Type B pancreatic cell (in vitro differentiated cells): ENCODE measurements at regions not wholly inside any gene's neighbourhood (a gene's known extent, or its start where the extent isn't known, plus 50 kb on each side); places are given as distances from the start of the nearest gene placed in this dataset.

Experiments used
- DNase-seq: peaks from one replicate; pipeline ENCODE4 v3.0.0; 2021; ENCODE audit warnings: mixed read lengths; ENCODE audit not compliant: unreplicated experiment; ENCODE audit errors: extremely low spot score
- H3K27ac Mint-ChIP-seq: 2 replicates; pipeline ENCODE4 v1.8.0; 2021; ENCODE audit warnings: mild to moderate bottlenecking, mixed read lengths
- H3K27me3 Mint-ChIP-seq: 2 replicates; pipeline ENCODE4 v1.8.0; 2021; ENCODE audit warnings: mixed read lengths
- H3K36me3 Mint-ChIP-seq: 2 replicates; pipeline ENCODE4 v1.8.0; 2021; ENCODE audit warnings: mixed read lengths
- H3K4me1 Mint-ChIP-seq: one replicate; pipeline ENCODE4 v1.8.0; 2021; ENCODE audit warnings: mixed read lengths; ENCODE audit not compliant: unreplicated experiment
- H3K4me3 Mint-ChIP-seq: 2 replicates; pipeline ENCODE4 v1.8.0; 2021; ENCODE audit warnings: mild to moderate bottlenecking, mixed read lengths
- H3K9me3 Mint-ChIP-seq: 2 replicates; pipeline ENCODE4 v1.8.0; 2021; ENCODE audit warnings: mixed read lengths
- TF ChIP-seq, protein P1 (sequence below): fragments of 200-600 bp; sonication (generic); conservative IDR thresholded peaks from 2 replicates; pipeline ENCODE4 v1.5.0; 2021; ENCODE audit warnings: antibody characterized with exemption, mild to moderate bottlenecking

DNA sequence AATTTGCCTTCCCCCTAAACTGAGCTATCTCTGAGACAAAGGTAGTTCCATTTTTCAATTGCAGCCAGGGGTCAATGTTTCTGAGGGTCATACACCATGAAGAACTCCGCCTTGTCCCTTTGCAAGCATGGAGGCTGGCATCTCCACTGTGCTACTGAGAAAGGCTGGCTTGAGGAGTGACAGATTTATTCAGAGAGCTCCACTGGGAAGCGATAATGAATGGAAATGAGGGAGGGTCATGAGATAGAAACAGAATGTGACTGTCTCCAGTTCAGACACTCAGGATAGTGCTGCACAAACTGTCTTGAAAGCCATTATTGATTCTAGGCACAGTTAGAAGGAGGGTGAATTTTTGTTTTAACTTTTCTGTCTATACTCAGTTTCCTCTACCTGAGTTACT is 197.5 kb downstream of the ZNF326 start:
- no peaks in the 10 kb centered on the region for H3K36me3 Mint-ChIP-seq
- no peak for DNase-seq
- peaks cover 10% of the 10 kb centered on the region for H3K27me3 Mint-ChIP-seq
- no peaks in the 10 kb centered on the region for H3K9me3 Mint-ChIP-seq
- no peaks in the 10 kb centered on the region for H3K4me1 Mint-ChIP-seq
- no peak overlapping the region for H3K4me3 Mint-ChIP-seq
- TF ChIP-seq, protein P1, sequence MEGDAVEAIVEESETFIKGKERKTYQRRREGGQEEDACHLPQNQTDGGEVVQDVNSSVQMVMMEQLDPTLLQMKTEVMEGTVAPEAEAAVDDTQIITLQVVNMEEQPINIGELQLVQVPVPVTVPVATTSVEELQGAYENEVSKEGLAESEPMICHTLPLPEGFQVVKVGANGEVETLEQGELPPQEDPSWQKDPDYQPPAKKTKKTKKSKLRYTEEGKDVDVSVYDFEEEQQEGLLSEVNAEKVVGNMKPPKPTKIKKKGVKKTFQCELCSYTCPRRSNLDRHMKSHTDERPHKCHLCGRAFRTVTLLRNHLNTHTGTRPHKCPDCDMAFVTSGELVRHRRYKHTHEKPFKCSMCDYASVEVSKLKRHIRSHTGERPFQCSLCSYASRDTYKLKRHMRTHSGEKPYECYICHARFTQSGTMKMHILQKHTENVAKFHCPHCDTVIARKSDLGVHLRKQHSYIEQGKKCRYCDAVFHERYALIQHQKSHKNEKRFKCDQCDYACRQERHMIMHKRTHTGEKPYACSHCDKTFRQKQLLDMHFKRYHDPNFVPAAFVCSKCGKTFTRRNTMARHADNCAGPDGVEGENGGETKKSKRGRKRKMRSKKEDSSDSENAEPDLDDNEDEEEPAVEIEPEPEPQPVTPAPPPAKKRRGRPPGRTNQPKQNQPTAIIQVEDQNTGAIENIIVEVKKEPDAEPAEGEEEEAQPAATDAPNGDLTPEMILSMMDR: no peak
- no peak overlapping the region for H3K27ac Mint-ChIP-seq

DNA sequence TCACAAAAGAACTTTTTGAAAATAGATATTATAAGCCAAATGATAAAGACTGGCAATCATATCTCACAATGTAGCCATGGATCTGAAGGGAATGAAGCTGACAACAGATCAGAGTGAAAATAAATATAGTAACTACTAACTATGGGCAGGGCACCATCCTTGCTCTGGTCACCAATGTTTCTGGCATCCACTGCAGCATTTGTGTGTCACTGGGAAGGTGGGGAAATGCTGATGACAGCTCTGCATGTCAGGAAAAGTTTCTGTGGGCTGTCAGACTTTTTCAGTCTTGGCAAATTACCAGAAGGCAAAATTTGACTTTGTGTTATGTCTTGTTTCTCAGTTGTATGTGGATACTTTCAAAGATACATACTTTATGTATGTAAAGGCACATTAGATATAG is 195.6 kb downstream of the ZNF326 start:
- Mint-ChIP-seq H3K4me3 (no peak overlapping the region), H3K9me3 (no peaks in the 10 kb centered on the region), H3K4me1 (no peaks in the 10 kb centered on the region), H3K36me3 (no peaks in the 10 kb centered on the region), H3K27me3 (peaks cover 17% of the 10 kb centered on the region), H3K27ac (no peak overlapping the region)
- DNase-seq: no peak
- TF ChIP-seq, protein P1: no peak

DNA sequence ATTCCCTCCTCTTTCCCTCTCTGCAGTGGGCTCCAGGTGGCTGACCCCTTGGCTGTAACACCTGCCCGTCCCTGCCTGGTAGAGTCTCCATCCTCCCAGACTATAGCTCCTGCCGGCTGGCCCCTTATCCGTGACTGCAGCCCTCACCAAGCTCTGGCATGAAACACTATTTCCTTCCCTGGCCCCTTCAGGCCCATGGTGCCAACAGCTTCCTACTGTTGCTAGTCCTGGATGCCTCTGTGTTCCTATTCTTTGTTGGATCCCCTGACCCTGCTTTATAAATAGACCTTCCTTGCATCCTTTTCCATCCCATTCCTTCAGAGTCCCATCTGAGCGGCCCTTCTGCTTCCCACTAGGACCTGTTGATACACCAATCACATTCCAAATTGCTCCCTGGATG is 195.0 kb downstream of the ZNF326 start:
- Mint-ChIP-seq H3K27me3 (peaks cover 17% of the 10 kb centered on the region), H3K27ac (no peak overlapping the region), H3K4me3 (no peak overlapping the region), H3K9me3 (no peaks in the 10 kb centered on the region), H3K36me3 (no peaks in the 10 kb centered on the region), H3K4me1 (no peaks in the 10 kb centered on the region)
- DNase-seq: no peak
- TF ChIP-seq, protein P1: no peak

DNA sequence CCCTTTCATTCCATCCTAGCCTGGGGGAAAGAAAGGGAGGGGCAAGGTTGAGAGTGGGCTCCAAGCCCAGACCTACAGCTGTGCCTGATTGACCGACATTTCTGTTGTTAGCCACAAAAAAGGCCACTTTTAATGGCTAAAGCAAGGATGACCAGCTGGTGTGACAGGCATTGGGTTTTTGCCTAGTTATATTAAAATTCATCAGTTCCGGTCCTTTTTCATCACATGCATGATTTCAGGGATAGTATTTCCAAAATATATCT is 192.3 kb downstream of the ZNF326 start:
- no peak for DNase-seq
- no peaks in the 10 kb centered on the region for H3K36me3 Mint-ChIP-seq
- peaks cover 17% of the 10 kb centered on the region for H3K27me3 Mint-ChIP-seq
- no peaks in the 10 kb centered on the region for H3K4me1 Mint-ChIP-seq
- H3K9me3 Mint-ChIP-seq: no peaks in the 10 kb centered on the region
- TF ChIP-seq, protein P1: no peak
- H3K27ac Mint-ChIP-seq: no peak overlapping the region
- no peak overlapping the region for H3K4me3 Mint-ChIP-seq

DNA sequence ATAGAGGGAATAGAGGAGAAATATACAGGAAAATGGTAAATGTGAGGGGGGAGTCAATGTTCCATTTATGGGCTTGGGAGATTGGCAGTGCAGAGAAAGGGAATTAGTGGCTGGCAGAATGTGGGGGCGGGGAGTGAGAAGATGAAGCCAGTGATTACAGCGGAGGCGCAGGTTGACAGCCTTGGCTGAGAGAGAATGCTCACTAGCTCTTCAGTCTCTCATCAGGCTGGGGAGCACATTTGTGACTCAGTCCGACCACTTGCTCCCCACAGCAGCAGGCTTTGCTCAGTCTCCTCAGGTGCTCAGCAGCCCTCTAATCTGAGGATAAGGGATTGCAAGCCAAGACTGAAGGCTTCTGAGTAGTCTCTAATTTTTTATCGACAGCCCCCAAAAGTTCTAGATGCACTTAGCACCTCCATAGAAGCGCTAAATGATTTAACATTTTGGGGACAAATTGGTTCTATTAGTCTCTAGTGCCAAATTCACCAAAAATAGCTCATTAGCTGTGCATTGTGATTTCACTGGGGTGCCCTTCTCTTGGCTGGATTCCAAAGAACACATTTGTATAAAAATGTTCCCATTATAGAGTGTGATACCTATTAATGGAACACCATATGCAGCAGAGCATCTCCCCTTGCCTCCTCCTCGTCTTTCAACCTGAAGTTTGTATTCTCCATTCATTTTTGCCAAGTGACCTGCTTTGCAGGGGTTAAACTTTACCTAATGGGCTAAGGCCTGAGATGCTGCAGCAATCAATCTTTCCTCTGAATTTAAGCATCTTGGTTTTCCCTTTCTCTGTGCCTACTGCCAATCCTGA is 191.8 kb downstream of the ZNF326 start:
- TF ChIP-seq, protein P1: no peak
- no peak for DNase-seq
- H3K36me3 Mint-ChIP-seq: no peaks in the 10 kb centered on the region
- H3K9me3 Mint-ChIP-seq: no peaks in the 10 kb centered on the region
- no peak overlapping the region for H3K4me3 Mint-ChIP-seq
- peaks cover 17% of the 10 kb centered on the region for H3K27me3 Mint-ChIP-seq
- no peaks in the 10 kb centered on the region for H3K4me1 Mint-ChIP-seq
- no peak overlapping the region for H3K27ac Mint-ChIP-seq

DNA sequence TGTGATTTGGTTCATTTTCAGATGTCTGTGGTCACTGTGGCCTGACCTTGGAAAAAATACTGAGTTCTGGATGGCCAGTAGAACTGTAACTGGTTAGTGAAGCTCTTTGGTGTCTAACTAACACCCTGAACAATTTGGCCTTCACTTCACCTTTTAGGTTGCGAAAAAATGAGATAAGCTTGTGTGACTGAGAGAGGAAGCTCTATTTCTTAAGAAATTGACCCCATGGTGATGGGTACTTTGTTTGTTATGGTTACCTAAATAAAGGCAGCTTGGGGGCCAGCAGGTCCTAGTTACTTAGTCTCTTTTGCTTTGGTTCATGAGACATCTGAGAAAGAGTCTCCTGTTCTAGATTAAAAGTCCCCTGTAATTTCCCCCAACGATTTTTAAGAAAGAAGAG is 181.6 kb downstream of the ZNF326 start:
- H3K27ac Mint-ChIP-seq: no peak overlapping the region
- no peak overlapping the region for H3K4me3 Mint-ChIP-seq
- peaks cover 4% of the 10 kb centered on the region for H3K27me3 Mint-ChIP-seq
- H3K9me3 Mint-ChIP-seq: no peaks in the 10 kb centered on the region
- no peaks in the 10 kb centered on the region for H3K36me3 Mint-ChIP-seq
- TF ChIP-seq, protein P1: no peak
- no peak for DNase-seq
- H3K4me1 Mint-ChIP-seq: peaks cover 7% of the 10 kb centered on the region
